SK-N-SH (cell line): ENCODE measurements at regions not wholly inside any gene's neighbourhood (a gene's known extent, or its start where the extent isn't known, plus 50 kb on each side); places are given as distances from the start of the nearest gene placed in this dataset.

Experiments
- CTCF ChIP-seq: fragments of 200-600 bp; sonication (generic); IDR thresholded peaks from 2 replicates; pipeline ENCODE4 v1.6.1; 2017; ENCODE audit warnings: antibody characterized with exemption, mild to moderate bottlenecking, moderate library complexity
- EP300 ChIP-seq, 2 experiments: IDR thresholded peaks; 2 replicates each; pipeline versions ENCODE4 v1.4.0 to v1.6.1; 2012; ENCODE audit warnings: borderline replicate concordance in 1 of 2, low read depth in 1 of 2, low read length in 1 of 2
- MXI1 ChIP-seq: IDR thresholded peaks from 2 replicates; pipeline ENCODE4 v1.6.1; 2012; ENCODE audit warnings: mild to moderate bottlenecking, low read depth, low read length, improper control_type of control experiment
- NFIC ChIP-seq: IDR thresholded peaks from 2 replicates; pipeline ENCODE4 v1.4.0; 2012; ENCODE audit warnings: borderline replicate concordance
- NRF1 ChIP-seq: IDR thresholded peaks from 2 replicates; pipeline ENCODE4 v1.6.1; 2012; ENCODE audit warnings: low read depth, mild to moderate bottlenecking, low read length
- POLR2AphosphoS5 ChIP-seq: IDR thresholded peaks from 2 replicates; pipeline ENCODE4 v1.6.1; 2012; ENCODE audit warnings: low read depth, low read length
- REST ChIP-seq: IDR thresholded peaks from 2 replicates; pipeline ENCODE4 v1.6.1; 2012; ENCODE audit warnings: mild to moderate bottlenecking, low read depth, low read length, moderate library complexity
- SMC3 ChIP-seq: IDR thresholded peaks from 2 replicates; pipeline ENCODE4 v1.6.1; 2012; ENCODE audit warnings: low read depth, low read length, improper control_type of control experiment
- TAF1 ChIP-seq: IDR thresholded peaks from 2 replicates; pipeline ENCODE4 v1.6.1; 2012; ENCODE audit warnings: low read depth, mild to moderate bottlenecking, low read length, moderate library complexity, borderline replicate concordance
- TEAD4 ChIP-seq: IDR thresholded peaks from 2 replicates; pipeline ENCODE4 v1.4.0; 2012; ENCODE audit warnings: mild to moderate bottlenecking, borderline replicate concordance; ENCODE audit not compliant: insufficient read depth
- USF1 ChIP-seq: IDR thresholded peaks from 2 replicates; pipeline ENCODE4 v1.4.0; 2012; ENCODE audit warnings: low read depth, borderline replicate concordance

- TF ChIP-seq POLR2AphosphoS5 (no peak), CTCF (no peak), MXI1 (no peak), NRF1 (no peak), SMC3 (no peak), EP300 (IDR thresholded peaks at IDR 0.05; ENCODE audit: borderline replicate concordance in 1 of 2, low read depth in 1 of 2, low read length in 1 of 2) (no peak), REST (no peak), TAF1 (no peak), NFIC (no peak), USF1 (no peak), TEAD4 (no peak)
Measured at GRCh38 chr20:20993372-20993771, 112.8 kb downstream of the LINC00237 start.
